Activated CD8-positive, alpha-beta memory T cell treated with anti-CD3 and anti-CD28 coated beads, Interleukin-2, amount 50 U/mL, for 24 hours (primary cell): ENCODE measurements at regions not wholly inside any gene's neighbourhood (a gene's known extent, or its start where the extent isn't known, plus 50 kb on each side); places are given as distances from the start of the nearest gene placed in this dataset.
"Not testable (repeated sequence)": the region's sequence is repeated elsewhere in the genome, so short reads cannot be mapped to it uniquely, and the experiment has no call there.

Source experiments
- DNase-seq: peaks from one replicate; pipeline ENCODE4 v3.0.0-alpha.2; 2020; ENCODE audit errors: extremely low read depth

- no peak for DNase-seq
These were observed 71.8 kb upstream of the PKN2 start for GRCh38 chr1:88612292-88612691.

DNA sequence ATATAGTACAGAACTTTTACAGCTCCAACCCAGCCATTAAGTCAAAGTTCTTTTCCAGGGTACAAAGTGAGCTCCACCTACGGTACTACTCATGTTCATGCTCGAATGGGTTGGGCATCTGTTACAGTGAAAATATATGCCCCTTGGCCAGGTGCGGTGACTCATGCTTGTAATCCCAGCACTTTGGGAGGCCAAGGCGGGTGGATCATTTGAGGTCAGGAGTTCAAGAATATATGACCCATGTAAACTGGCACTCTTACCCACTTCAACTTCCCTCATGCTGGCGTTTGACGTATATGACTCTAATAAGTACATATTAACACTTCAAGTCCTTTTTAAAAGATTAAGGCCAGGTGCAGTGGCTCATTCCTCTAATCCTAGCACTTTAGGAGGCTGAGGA lies 71.3 kb upstream of the PKN2 start:
- no peak for DNase-seq

DNA sequence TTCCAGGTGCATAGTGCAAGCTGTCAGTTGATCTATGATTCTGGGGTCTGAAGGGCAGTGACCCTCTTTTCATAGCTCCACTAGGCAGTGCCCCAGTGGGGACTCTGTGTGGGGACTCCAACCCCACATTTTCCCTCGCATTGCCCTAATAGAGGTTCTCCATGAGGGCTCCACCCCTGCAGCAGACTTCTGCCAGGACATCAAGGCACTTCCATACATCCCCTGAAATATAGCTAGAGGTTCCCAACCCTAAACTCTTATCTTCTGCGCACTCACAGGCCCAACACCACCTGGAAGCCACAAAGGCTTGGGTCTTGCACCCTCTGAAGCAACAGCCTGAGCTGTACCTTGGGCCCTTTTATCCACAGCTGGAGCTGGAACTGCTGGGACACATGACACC lies 65.7 kb upstream of the PKN2 start:
- no peak for DNase-seq

- not testable (repeated sequence) for DNase-seq
These were observed 61.0 kb upstream of the PKN2 start for GRCh38 chr1:88623101-88623500.
